DMS79 treated with DMSO at 0.1 percent for 48 hours (cell line): ENCODE measurements at regions not wholly inside any gene's neighbourhood (a gene's known extent, or its start where the extent isn't known, plus 50 kb on each side); places are given as distances from the start of the nearest gene placed in this dataset.

Experiments used
- DNase-seq: peaks from one replicate; lab custom pipeline; 2025; lab: John Stamatoyannopoulos, UW

DNA sequence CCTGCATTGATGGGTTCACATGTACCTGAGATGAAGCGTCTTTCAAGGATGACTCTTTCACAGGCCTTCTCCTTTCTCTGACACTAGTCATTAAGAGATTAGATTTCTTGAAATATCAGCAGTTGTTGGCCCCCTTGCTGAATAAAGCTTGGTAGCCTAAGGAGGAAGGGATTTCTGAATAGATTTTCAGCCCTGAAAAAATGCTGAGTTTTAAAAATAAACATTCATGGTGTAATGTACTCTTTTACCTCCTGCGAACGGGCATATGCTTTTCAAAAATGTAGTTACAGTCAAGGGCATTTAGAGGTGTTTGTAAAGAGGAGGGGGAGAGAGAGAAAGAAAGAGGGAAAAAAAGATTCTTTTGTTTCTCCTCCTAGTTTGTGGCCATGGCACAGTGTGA is 222.7 kb downstream of the SOX4 start:
- no peak for DNase-seq

DNA sequence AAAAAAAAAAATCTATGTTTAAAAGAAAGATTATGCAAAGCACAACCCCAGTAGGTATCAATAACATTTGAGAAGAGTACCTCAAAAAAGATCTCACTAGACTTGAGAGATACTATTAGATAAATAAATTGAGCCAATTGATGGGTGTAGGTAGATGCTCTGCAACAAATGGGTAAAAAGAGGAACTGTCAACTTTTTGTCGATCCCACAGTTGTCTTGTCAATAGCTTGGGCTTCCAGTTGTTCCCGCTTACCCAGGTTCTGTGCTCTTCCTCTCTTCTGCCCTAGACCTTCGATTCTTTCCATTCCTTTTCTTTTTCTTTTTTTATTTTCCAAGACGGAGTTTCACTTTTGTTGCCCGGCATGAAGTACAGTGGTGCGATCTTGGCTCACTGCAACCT is 226.9 kb downstream of the SOX4 start:
- DNase-seq, result no peak

DNA sequence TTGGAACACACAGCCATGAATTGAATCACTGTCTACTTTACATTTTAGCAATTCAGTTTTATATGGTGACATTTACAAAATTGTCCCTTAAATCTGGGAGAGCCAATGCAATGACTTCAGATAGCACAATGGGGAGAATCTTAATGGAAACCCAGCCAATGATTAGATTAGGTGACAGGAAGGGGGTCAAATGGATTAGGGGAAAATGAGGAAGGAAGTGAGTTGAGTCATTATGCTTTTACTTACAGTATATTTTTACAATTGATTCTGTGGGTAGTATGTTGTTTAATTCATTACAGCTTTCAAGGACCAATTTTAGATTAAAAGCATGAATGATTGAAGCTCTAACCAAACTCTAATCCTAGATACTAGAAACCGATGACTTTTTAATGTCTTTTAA is 229.8 kb downstream of the SOX4 start:
- DNase-seq, result no peak

DNA sequence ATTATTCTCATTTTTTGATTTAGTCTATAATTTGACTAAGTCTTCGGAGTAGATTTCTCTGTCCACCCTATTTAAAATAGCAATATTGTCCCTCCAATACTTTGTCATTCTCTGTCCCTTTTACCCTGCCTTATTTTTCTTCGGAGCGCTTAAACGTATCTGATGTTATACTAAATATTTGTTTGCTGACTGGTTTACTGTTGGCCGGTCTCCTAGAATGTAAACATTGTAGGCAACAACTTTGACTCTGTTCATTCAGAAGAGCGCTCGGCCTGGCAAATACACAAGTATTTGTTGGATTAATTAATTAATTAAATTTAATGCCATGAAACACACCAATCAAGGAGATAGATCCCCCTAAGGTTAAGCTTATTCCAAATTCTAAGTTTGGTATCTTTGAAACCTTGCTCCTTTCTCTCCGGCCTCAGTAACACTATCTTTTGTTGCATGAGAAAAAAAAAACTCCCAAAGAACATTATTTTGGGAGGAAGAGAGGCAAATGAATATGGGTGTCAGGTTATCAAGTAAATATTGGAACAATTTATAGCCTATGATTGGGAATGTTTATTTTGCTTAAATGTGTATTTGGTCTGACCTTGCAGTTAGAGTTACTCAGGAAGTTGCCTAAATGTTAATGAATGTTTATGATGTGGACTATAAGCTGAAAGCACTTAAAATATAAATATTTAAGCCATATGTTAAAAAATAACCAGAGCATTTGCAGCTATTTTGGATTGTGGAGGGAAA is 231.1 kb downstream of the SOX4 start:
- no peak for DNase-seq

DNA sequence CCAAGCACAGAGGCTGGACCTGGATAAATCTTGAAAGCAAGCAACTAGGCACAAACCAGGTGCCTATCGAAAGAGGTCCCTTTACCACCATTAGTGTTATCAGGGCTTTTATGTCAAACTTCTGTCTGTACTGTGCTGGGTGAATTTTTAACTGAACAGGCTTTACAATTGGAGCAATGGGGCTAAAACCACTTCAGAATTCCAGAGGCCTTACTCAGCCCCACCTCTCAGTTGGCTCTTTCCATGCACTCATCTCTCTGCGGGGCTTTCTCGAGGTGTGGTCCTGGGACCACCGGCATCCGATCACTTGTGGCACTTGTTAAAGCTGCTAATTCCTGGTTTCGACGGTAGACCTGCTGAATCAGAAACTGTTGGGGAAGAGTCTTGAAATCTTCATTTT is 232.5 kb downstream of the SOX4 start:
- DNase-seq, result no peak

DNA sequence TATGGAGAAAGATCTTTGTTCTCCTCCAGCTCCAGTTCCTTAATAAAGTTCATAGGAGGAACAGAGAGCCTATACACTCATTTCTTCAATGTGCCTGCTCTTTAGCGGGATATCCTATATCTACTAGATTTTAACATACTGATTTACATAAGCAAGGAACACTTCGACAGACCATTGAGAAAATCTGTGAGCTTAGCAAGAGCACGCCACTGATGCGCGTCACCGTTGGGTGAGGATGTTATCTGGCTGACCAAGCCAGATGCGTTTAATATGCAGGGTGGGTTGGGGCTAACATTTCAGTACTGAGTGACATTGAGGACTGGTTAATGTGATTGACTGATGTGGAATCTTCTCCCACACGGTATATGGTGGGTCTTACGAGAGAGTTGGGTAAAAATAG is 233.4 kb downstream of the SOX4 start:
- DNase-seq, result no peak

DNA sequence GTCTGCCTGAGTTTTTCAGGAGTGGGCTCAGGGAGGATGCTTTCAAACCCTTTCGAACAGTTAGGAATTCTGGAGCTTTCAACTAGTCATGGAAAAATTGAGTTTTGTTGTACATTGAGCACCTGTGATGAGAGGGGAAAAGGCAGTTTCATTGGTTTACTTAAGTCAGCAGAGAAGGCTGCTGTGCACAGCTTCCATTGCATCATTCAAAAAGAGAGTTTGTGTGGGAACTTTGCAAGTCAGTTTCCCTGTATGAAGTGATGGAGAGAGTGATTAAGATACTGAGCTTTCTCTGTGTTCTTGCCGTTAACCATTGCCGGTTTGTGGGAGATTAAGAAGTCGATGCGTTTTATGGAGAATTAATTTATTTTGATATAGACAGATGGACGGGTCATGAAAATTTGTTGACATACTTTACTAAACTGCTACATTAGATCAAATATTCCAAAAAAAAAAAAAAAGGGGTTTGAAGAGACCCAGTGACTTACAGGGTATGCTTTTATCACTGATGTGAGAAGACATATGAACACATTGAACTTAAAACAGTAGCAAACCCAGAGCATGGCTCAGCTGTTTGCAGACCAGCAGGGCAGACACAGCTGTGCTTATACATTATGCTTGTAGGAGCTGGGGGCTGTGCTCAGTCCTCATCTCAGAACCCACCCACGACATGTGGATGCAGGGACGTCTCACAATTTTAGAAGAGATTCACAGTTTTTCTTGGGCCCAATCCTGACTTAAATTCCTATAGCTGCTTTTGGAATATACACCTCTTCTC is 234.1 kb downstream of the SOX4 start:
- DNase-seq, result no peak

DNA sequence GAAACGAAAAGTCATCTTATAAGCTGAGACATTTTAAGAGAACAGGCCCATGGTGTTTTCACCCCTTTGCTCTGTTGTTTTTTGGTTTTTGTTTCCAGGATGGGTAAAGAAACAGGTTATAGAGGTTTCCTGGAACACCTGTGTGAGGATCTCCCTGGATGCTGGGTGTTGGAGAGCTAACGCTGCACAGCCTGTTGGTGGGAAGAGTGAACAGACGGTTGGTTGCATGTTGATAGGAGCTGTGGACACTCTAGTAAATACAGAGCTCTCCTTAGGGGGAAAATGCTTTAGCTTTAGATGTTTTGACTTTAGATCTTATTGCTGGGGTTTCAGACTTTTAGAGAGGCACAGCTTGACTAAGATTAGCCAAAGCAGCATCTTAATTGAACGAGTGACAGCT is 235.2 kb downstream of the SOX4 start:
- no peak for DNase-seq

DNA sequence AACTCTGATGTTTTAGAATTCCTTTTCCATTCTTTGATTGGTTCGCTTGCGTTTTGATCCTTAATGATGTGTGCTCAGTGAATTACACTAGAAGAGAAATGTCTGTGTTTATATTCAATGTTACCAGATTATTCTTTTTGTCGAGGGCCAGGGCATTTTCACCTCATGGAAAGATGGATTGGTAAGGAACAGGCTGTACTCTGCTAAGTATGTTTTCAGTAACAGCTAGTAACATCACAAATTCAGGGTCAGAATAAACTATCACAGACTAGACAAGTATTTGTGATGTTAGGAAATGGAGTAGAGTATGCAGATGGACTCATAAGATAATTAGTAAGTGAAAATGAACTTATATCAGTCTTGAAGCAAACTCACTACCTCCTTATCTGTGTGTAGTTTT is 235.6 kb downstream of the SOX4 start:
- no peak for DNase-seq

DNA sequence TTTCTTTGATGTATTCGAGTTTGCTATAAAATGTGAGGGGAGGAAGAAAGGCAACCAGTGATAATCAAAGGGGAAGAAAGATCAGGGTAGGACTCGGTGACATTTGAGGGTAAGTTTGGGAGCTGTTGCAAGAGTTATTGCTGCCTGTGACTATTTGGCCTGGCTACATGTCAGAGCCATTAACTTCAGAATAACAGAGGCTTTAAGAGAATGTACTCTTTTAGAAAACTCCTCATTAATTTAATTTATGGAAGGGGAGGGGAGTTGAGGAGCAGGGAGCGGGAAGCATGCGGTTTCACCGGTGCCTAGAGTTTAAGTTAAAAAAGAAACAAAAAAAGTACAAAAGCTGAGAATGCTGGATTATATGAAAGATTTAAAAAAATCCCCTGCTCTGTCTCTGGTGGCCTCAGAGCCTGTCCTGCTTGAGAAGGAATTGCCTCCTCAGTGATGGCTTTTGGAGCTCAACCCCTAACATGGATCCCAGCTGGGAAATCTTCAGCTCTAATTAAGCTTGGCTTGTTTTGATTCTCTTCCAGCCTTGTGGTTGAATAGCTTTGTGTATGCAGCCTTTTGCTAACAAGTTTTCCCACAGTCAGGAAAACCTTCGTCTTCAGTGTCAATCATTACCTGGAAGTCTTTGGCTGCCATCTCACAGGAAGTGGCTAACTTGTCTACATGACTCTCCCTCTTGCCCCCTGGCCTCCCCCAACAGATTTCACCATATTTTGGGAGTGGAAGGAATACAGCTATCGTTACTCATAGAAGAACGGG is 238.2 kb downstream of the SOX4 start:
- peak; percentile 81 for DNase-seq

DNA sequence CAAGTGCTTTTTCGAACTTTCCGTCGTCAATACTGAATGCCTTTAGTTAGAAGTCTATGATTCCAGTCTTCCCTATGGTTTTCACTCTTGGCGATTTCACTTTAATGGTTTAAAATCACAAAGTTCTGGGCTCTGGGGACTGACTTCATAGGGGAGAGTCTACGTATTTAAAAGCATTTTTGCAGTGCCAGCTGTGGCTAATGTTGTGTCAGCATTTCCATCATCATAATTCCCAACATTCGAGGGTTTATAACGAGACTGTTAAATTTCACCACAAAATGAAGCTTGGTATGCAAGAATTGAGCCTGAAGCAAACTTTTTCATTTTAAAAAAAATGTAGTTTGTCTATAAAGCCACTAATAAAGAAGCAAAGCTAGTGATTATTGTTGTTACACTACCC is 242.7 kb downstream of the SOX4 start:
- no peak for DNase-seq

DNA sequence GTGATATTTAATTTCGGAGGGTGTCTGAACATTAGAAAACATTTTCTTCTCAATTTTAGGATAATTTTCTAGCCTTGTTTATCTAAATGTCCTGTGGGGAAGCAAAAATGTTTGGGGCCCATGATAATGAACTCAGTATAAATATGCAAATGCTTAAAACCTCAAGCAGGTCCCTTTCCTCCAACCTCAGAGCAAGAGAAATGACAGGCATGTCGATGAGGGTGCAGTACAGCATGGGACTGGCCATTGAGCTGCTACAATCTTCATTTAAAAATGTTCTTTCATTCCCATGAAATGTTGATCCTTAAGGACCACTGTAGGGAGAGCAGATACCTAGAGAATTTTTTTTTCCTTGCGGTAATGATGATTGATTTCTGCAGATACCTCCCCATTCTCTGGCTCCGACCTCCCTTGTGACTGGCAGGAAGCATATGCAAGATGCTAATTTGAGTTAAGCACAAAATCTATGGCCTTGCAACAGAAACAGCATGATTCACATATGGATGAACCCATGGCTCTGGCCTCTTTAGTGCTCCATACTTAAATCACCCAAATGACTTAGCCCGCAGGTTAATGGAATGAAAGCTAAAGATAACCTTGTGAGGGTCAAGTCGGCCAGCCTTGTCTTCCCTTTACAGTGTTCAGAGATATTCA is 243.3 kb downstream of the SOX4 start:
- no peak for DNase-seq

DNA sequence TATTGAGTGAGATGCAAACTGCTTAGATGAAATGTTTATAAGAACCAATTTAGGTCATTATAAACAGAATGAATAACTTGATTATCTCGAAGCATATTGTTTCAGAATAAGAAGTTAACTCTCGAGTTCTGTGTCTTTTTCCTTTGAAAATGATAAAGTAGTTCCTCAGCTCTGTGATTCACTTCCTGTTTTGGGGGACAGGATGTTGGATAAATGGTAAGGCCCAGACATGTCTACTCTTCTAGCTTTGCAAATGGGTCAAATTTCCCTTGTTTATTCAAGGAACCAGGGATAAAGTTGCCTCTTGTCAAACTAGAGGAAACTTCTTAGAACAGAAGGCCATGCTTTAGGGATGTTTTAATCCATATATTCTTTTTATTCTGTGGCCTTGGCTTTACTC is 246.9 kb downstream of the SOX4 start:
- DNase-seq, result no peak

DNA sequence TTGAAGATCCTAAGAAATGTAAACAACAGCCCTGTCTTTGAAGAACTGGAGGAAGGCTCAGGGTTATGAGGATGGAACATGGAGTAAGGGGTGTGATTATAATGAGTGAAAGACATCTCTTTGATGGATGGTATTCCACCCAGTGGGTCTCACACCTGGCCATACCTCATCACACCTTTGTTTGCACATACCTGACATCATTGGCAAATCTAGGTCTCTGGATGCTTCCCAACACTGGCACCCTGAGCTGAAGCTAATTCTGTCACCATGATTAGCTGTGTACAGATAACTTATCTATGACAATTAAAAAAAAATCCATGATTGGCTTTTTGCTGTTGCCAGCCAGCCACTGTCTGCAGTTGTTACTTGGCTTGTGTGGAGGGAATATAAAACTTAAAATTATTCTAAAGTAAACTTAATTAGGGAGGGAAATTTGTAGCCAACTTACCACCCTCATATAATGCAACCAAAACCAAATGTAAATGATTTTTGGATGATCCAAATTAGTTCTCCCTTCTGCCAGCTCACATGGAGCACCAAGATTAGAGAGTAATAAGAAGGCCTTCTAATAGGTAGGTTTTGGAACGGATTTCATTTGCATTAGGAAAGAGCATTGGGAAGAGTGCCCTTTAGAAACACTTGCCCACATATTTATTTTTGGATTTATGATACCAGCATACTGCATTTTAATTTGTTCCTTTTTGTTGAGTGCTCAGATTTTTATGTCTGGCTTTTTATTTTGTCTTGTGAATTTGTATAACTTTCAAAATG is 249.5 kb downstream of the SOX4 start:
- DNase-seq, result no peak

DNA sequence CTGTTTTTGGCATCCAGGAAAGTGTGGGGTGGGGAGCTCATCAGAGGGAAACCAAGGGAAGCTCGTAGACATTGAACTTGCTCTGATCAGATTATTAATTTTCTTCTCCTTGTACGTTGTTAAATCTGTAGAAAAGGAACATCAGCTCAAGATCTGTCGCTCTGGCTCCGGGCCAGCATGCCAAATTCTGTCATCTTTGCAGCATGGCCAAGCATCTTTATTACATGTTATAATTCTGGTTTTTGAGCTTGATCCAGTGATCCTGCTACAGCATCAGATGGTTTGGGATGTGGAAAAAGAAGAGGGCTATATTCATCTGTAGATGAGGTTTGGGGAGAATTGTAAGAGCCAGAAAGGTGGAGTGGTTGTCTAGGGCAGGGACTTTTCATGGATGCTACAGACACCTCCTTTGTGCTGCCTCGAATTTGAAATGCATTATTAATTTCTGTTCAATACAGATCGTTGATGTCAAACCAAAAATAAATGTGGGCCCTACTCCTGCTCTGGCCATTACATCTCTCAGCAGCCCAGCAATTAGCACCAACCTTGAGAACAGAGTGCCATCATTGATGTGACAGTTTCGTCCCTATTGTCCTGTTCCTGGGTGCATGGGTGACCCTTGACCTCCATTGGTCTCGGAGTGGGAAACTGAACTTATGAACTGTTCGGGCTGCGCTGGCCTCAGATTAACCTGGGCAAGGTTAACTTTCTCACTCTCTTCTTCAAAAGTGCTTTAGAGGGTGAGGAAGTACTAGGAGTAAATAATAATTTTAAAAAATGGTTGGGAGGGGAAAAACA is 250.8 kb downstream of the SOX4 start:
- no peak for DNase-seq

DNA sequence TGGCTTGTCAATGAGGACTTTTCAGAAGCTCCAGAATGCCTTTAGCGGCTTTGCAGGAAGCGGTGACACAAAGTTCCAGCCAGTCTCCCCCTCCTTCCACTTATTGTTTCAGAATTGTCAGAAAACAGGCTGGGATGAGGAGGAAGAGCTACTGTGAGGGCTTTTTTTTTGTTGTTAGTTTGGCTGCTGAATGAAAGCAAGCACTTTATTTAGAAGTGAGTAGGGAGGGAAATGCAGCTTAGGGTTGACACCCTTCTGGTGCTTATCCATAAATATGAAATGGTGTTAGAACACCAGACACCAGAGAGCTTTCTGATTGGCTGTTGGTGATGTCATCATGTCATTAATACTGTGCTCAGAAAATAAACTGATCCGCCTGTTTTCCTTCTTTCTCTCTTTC is 251.5 kb downstream of the SOX4 start:
- peak; percentile 32 for DNase-seq

DNA sequence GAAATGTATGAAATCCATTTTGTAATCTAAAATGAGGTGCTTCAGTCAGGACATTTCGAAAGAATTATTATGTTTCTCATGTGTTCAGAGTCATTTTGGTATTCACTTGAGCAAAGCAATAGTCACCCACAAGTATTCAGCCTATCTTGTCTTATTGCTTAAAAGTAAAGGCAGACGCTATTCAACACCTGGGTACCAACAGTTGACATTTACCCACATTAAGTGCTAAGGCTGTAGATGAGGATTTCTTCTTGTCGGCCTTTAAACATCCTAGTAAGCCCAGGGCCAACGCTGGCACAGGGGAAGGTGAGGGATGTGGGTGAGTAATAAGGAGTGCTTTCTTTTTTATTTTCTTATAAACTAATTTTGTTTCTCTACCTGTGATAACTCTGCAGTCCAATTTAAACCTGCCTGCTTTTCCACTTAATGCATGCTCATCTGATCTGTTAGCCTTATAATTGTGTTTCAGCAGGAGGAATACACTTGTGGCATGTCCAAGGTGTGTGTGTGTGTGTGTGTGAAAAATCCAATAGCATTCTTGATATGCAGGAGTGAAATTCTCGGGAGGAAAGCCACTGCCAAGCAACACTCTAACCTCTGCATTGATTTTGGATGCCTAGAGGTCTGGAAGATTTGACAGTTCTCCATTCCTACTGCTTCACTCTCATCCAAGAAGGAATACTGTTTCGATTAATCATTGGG is 252.0 kb downstream of the SOX4 start:
- no peak for DNase-seq

DNA sequence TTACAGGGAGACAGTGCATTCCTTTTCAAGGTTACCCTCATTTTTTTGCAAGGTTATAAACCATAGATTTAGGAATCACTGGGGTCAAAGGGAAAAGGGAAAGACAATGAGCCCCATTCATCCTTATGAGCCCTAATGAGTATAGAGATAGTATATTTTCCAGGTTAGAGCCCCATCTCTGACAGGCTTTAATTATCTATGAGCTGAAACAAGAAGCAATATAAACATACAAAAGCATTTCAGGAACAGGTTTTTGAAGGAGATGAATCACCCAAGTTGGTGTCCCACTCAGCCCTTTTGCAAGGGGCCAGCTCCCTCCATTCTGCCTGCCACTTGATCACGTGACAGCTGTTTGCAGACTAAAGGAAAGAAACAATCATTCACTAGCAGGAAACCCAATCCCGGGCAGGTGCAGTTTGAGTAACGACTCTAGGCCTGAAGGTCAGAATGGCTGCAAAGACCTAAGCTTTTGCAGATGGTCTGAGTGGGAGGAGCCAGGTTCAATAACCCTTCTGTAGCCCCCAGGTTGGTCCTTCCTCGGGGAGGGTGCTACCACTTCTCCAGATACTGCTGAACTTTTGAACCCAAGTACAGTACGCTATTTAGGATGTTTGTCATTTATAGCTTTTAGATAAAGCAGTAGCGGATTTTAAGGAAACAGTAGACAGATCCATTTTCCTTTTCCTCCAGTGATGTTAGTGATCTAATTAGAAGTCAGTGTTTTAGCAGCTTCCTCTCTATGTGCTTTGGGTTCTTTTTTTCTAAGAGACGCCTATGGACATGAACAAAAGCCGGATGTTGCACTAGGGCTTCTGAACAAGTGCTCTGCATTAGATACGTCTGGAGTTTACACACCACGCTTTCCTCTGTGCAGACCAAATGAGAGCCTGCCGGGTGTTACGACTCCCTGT is 253.2 kb downstream of the SOX4 start:
- DNase-seq, result peak; percentile 87
